Upper lobe of right lung (tissue), 1 donor: ENCODE measurements at regions not wholly inside any gene's neighbourhood (a gene's known extent, or its start where the extent isn't known, plus 50 kb on each side); places are given as distances from the start of the nearest gene placed in this dataset.
A peak's percentile ranks its signal among the peaks of the same experiment; 100 is the strongest.
"Not testable (repeated sequence)": the region's sequence is repeated elsewhere in the genome, so short reads cannot be mapped to it uniquely, and the experiment has no call there.

Experiments
- ATAC-seq: fragments of 200-7000 bp; cut with Tn5 transposase; one replicate; pipeline ENCODE4 v1.9.1; 2020; ENCODE audit warnings: mild to moderate bottlenecking, moderate library complexity
- DNase-seq: peaks from one replicate; pipeline ENCODE4 v3.0.0-alpha.2; 2020
- H3K27ac ChIP-seq: fragments of 200-600 bp; one replicate; pipeline ENCODE4 v1.8.0; 2022
- H3K27me3 ChIP-seq: fragments of 200-600 bp; one replicate; pipeline ENCODE4 v1.8.0; 2022; ENCODE audit warnings: mild to moderate bottlenecking
- H3K36me3 ChIP-seq: fragments of 200-600 bp; one replicate; pipeline ENCODE4 v1.8.0; 2022
- H3K4me1 ChIP-seq: fragments of 200-600 bp; one replicate; pipeline ENCODE4 v1.8.0; 2022
- H3K4me3 ChIP-seq: fragments of 200-600 bp; one replicate; pipeline ENCODE4 v1.8.0; 2022; ENCODE audit warnings: mild to moderate bottlenecking
- H3K9me3 ChIP-seq: fragments of 200-600 bp; one replicate; pipeline ENCODE4 v1.8.0; 2022
- CTCF ChIP-seq: fragments of 200-600 bp; IDR thresholded peaks from one replicate; pipeline ENCODE4 v1.8.0; 2022; ENCODE audit warnings: antibody characterized with exemption
- intact Hi-C: fragments of 100-400 bp; cut with DNase I; formaldehyde crosslinking; loops from one replicate; pipeline ENCODE4 v1.11.0; 2022
- donor health status: DM: no; HTN: yes; CAD: no; lungs with severe emphysema.

- ATAC-seq = no peak
- Histone ChIP-seq H3K36me3 (no peaks in the 10 kb centered on the region), H3K9me3 (peaks cover 62% of the 10 kb centered on the region), H3K27ac (no peak overlapping the region), H3K4me1 (no peaks in the 10 kb centered on the region), H3K4me3 (no peak overlapping the region), H3K27me3 (no peaks in the 10 kb centered on the region)
- intact Hi-C loops = no loop called here
- DNase-seq = no peak
- TF ChIP-seq CTCF = no peak
These were observed 147.0 kb downstream of the GLRX3 start for GRCh38 chr10:130283219-130283545.

- peaks cover 15% of the 10 kb centered on the region for H3K9me3 ChIP-seq
- intact Hi-C loops, ATAC-seq: not testable (repeated sequence)
These were observed 159.6 kb downstream of the GLRX3 start for GRCh38 chr10:130295761-130296160.

GRCh38 chr10:130300608-130301020 lies 164.4 kb downstream of the GLRX3 start:
- intact Hi-C loops = no loop called here
- DNase-seq = peak; percentile 85
- H3K36me3 ChIP-seq = no peaks in the 10 kb centered on the region
- H3K4me1 ChIP-seq = peaks cover 10% of the 10 kb centered on the region
- peak; percentile 83 for ATAC-seq
- TF ChIP-seq CTCF = no peak
- peak overlapping the region; percentile 89 for H3K27ac ChIP-seq
- H3K27me3 ChIP-seq = no peaks in the 10 kb centered on the region
- peaks cover 23% of the 10 kb centered on the region for H3K9me3 ChIP-seq
- H3K4me3 ChIP-seq = peak overlapping the region; percentile 59

More at GRCh38 chr10:130295761-130296160, 159.6 kb downstream of the GLRX3 start:
- H3K4me1 ChIP-seq, H3K27me3 ChIP-seq, H3K36me3 ChIP-seq, H3K27ac ChIP-seq, DNase-seq, H3K4me3 ChIP-seq: not testable (repeated sequence)

- intact Hi-C loops = no loop called here
- Histone ChIP-seq H3K36me3 (no peaks in the 10 kb centered on the region), H3K4me3 (peak overlapping the region; percentile 59), H3K27ac (peak overlapping the region; percentile 89), H3K4me1 (peaks cover 10% of the 10 kb centered on the region), H3K27me3 (no peaks in the 10 kb centered on the region), H3K9me3 (peaks cover 23% of the 10 kb centered on the region)
- DNase-seq (peak; percentile 88), ATAC-seq (peak; percentile 88)
- no peak for TF ChIP-seq CTCF
These were observed 165.1 kb downstream of the GLRX3 start for GRCh38 chr10:130301021-130301892.

GRCh38 chr10:130326954-130327353 lies 190.8 kb downstream of the GLRX3 start:
- Histone ChIP-seq H3K36me3 (no peaks in the 10 kb centered on the region), H3K27me3 (no peaks in the 10 kb centered on the region), H3K4me3 (no peak overlapping the region), H3K9me3 (no peaks in the 10 kb centered on the region), H3K4me1 (no peaks in the 10 kb centered on the region), H3K27ac (no peak overlapping the region)
- no peak for ATAC-seq
- no peak for TF ChIP-seq CTCF
- intact Hi-C loops = no loop called here
- DNase-seq = no peak

DNA sequence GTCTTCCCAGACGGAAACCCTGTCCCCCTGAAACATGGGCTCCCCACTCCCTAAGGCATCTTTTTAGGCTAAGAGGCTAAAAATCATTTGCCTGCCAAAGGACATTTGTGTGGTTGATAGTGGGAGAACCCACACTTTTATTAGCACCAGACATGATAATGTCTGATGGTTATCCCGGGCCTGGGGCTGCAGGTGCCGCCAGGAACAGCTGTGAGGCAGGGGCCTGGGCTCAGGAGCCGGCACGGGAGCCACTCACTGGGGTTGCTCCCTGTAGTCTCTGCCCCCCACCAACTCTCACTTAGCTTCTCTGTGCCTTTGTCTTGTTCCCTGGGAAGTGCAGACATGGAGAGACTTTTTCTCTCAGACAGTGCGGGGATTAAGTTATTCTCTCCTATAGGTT lies 193.6 kb downstream of the GLRX3 start:
- intact Hi-C loops = no loop called here
- no peak for ATAC-seq
- H3K4me3 ChIP-seq = no peak overlapping the region
- H3K27ac ChIP-seq = no peak overlapping the region
- no peak for DNase-seq
- no peak for TF ChIP-seq CTCF
- H3K9me3 ChIP-seq = no peaks in the 10 kb centered on the region
- H3K36me3 ChIP-seq = no peaks in the 10 kb centered on the region
- no peaks in the 10 kb centered on the region for H3K27me3 ChIP-seq
- no peaks in the 10 kb centered on the region for H3K4me1 ChIP-seq
